SH-SY5Y (cell line): ENCODE measurements at regions not wholly inside any gene's neighbourhood (a gene's known extent, or its start where the extent isn't known, plus 50 kb on each side); places are given as distances from the start of the nearest gene placed in this dataset.

Source experiments
- GATA2 ChIP-seq: IDR thresholded peaks from 2 replicates; pipeline ENCODE4 v1.6.1; 2011; ENCODE audit warnings: mild to moderate bottlenecking, low read depth, low read length
- GATA3 ChIP-seq: IDR thresholded peaks from 2 replicates; pipeline ENCODE4 v1.6.1; 2011; ENCODE audit warnings: low read depth, mild to moderate bottlenecking, low read length, moderate library complexity

DNA sequence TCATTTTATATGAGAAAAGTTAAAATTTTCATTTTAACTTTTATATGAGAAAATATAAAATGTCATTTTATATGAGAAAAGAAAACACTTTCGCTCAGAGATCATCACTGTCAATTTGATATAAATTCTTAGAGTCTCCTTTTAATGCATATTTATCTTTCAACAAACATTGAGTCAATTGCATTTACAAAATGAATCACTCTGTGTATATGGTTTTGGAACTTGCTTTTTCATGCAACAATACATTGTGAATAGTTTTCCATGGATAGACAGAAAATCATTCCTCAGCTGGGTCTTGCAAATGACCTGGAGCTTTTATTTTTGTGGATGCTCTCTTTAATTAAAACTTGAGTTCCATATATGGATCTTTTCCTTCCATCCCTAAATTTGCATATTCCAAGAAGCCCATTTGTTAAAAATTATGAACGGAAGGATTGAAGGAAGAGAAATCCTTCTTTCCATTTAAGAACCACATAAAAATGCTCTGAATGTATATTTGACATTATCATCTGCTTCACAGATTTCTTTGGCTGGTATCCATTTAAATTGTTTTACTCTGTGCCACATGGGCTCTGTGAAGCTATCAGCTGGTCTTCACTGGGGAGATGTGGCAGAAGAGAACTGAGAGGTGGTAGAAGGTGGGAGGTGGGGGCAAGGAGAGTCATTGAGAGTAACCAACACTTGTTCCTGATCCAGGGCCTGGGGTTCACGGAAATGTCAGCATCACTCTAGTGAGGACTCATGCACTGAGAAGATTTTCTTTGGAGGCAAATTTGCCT, 104.1 kb downstream of the QPCT start:
- TF ChIP-seq GATA3 (no peak), GATA2 (no peak)
